HG03520 (cell line): ENCODE measurements at regions not wholly inside any gene's neighbourhood (a gene's known extent, or its start where the extent isn't known, plus 50 kb on each side); places are given as distances from the start of the nearest gene placed in this dataset.

Experiments used
- ATAC-seq: cut with Tn5 transposase; IDR thresholded peaks from one replicate; pipeline ENCODE4 v1.9.1; 2021; ENCODE audit warnings: mild to moderate bottlenecking, moderate library complexity; ENCODE audit not compliant: unreplicated experiment

DNA sequence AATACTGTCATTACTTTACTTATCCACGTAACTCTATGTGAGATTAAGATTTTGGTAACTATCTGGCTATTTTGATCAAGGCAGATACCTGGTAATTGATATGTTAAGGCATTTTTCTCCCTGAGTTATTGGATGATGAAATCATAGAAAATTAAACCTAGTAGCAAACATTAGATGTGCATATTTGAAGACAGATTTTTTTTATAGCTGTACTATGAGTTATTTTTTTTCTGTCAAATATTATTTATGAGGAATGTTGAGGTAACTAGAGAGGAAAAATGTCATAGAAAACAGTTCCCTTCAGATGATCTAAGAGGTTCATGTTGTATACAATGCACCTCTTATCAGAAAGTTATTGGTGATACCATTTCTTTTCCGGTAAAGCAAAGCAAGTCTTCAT lies 64.9 kb upstream of the SLC38A2 start:
- ATAC-seq, result no peak

DNA sequence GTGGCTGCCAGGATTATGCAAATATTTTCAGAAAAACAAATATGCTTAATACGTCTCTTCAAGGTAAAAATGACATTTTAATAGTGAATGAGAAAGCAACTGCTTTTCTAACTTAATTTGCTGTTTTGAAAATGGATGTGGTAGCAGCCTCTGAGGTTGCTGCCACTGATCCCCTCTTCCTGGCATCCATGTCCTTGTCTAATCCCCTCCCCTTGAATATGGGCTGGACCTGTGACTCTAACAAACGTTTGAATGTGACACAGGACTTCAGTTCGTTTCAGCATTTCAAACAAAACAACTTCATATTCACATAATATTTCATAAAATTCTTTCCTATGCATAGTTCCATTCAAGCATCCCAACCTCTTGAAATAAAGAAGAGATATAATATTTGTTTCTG lies 64.2 kb upstream of the SLC38A2 start:
- no peak for ATAC-seq

DNA sequence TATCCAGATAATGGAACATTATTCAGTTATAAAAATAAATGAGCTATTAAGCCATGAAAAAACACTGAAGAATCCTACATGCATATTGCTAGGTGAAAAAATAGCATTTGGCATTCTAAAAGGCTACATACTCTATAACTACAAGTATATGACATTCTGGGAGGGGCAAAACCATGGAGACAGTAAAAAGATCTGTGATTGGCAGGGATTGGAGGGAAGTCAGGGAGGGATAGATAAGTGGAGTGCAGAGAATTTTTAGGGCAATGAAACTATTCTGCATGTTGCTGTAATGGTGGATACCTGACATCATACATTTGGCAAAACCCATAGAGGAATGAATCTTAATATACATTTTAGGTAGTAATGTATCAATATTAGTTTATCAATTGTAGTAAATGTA lies 63.1 kb upstream of the SLC38A2 start:
- ATAC-seq, result no peak

DNA sequence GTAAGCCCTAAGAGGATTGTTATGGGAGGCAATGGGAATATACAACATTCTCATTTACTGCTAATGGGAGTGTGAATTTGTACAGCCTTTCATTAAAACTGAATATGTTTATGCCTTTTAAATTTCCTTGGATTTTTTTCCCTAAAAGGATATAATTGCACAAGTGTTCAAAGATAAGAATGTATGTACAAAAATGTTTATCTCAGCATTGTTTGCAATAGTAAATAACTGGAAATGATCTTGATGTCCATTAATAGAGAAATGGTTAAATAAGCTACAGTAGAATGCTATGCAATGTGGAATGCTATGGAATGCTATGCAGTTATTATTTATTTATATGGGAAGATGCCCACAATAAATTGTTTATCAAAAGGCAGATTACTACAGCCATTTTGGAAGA lies 62.5 kb upstream of the SLC38A2 start:
- no peak for ATAC-seq

DNA sequence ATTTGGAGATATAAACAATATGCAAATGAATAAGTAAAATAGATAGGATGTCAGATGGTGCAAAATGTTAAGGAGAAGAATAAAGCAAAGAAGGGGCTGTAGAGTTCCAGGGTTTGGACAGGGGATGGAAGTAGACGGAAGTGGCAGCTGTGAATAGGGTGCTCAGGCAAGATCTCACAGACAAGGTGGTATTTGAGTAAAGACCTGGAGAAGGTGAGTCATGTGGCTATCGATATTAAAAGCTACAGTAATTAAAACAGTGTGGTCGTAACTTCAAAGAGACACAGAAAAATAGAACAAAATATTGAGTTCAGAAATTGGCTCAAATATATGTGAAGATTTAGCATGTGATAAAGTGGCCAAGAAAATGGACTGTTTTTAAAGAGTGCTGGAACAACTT lies 61.3 kb upstream of the SLC38A2 start:
- no peak for ATAC-seq

DNA sequence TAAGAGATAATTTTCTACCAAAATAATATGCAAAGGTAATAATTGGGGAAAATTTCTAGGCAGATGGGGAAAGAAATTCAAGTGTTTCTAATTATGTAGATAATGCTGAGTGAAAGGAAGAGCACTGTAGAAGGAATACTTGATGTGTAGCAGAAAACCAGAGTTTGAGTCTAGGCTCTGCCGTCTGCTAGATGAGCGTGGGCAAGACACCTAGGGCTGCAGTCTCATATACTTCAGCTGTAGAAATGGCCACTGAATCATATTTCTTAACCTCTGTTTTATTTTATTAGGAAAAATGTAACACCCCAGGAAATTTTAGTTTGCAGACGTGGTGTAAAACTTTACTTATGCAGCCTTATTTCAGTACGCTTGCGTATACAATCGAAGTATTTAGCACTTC lies 59.8 kb upstream of the SLC38A2 start:
- no peak for ATAC-seq

DNA sequence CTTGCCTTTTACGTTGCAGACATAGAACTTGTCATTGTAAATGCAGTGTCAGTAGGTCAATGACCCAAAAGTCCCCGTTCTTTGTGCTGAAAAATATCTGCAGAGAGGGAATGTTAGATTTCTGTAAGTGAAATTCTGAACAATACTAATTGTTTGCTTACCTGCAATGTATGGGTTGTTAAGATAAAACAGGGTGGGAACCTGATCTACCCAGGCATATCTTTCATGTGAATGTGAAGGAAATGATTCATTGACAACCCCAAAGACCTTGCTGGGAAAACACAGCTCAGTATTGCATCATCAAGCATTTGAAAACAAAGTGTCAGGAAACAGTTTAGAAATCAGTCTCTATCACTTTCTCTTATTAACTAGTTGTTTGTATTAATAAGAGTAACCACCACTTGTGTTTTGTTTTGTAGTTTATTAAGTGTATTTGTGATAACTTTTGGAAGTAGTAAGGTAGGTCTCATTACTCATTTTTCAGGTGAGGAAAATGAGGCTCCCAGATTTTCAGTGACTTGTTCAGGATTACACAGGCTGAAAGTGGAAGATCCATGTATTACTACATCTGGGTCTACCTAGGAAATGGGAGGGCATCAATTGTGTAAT lies 57.9 kb upstream of the SLC38A2 start:
- no peak for ATAC-seq
